Breast epithelium (tissue), 4 donors: ENCODE measurements at regions not wholly inside any gene's neighbourhood (a gene's known extent, or its start where the extent isn't known, plus 50 kb on each side); places are given as distances from the start of the nearest gene placed in this dataset.

Experiments
- DNase-seq, 2 donors: peaks; one replicate each; pipeline ENCODE4 v3.0.0-alpha.2; 2019; ENCODE audit warnings: low spot score in 2 of 2
- H3K27ac ChIP-seq, 2 donors: fragments of 200-600 bp; sonication (generic) in 1 of 2; one replicate each; pipeline ENCODE4 v1.5.1; 2016 to 2019; ENCODE audit warnings: mild to moderate bottlenecking in 1 of 2
- H3K27me3 ChIP-seq, 2 donors: fragments of 200-600 bp; sonication (generic) in 1 of 2; one replicate each; pipeline versions ENCODE4 v1.5.1 to v1.6.0; 2017 to 2019; ENCODE audit warnings: control low read depth in 1 of 2, mild to moderate bottlenecking in 1 of 2
- H3K36me3 ChIP-seq: fragments of 200-600 bp; one replicate; pipeline ENCODE4 v1.5.1; 2019
- H3K4me1 ChIP-seq, 2 donors: fragments of 200-600 bp; sonication (generic); one replicate each; pipeline ENCODE4 v1.5.1; 2016 to 2019; ENCODE audit warnings: control low read depth in 1 of 2
- H3K4me3 ChIP-seq, 3 donors: fragments of 200-600 bp; sonication (generic); 1 replicate in 2 of 3; 2 replicates in 1 of 3; pipeline ENCODE4 v1.5.1; 2016 to 2019; ENCODE audit warnings: mild to moderate bottlenecking in 3 of 3, moderate library complexity in 2 of 3
- H3K9me3 ChIP-seq, 2 donors: fragments of 200-600 bp; sonication (generic) in 1 of 2; one replicate each; pipeline ENCODE4 v1.5.1; 2016 to 2019; ENCODE audit warnings: control low read depth in 1 of 2
- POLR2A ChIP-seq: fragments of 450-650 bp; IDR thresholded peaks from one replicate; pipeline ENCODE4 v1.6.1; 2016; ENCODE audit warnings: antibody characterized with exemption, mild to moderate bottlenecking, moderate library complexity
- POLR2AphosphoS5 ChIP-seq, 3 donors: sonication (generic); formaldehyde crosslinking; IDR thresholded peaks; one replicate each; pipeline ENCODE4 v1.6.1; 2017; ENCODE audit warnings: antibody characterized with exemption in 3 of 3
- intact Hi-C: fragments of 100-400 bp; cut with DNase I; formaldehyde crosslinking; loops from one replicate; pipeline ENCODE4 v1.15.1; 2023; ENCODE audit warnings: low total_unique reads
- TF ChIP-seq, protein P1 (sequence below), 3 donors: fragments of 450-650 bp; IDR thresholded peaks; one replicate each; pipeline ENCODE4 v1.5.1; 2016 to 2017; ENCODE audit warnings: antibody characterized with exemption in 3 of 3, mild to moderate bottlenecking in 3 of 3, moderate library complexity in 3 of 3

DNA sequence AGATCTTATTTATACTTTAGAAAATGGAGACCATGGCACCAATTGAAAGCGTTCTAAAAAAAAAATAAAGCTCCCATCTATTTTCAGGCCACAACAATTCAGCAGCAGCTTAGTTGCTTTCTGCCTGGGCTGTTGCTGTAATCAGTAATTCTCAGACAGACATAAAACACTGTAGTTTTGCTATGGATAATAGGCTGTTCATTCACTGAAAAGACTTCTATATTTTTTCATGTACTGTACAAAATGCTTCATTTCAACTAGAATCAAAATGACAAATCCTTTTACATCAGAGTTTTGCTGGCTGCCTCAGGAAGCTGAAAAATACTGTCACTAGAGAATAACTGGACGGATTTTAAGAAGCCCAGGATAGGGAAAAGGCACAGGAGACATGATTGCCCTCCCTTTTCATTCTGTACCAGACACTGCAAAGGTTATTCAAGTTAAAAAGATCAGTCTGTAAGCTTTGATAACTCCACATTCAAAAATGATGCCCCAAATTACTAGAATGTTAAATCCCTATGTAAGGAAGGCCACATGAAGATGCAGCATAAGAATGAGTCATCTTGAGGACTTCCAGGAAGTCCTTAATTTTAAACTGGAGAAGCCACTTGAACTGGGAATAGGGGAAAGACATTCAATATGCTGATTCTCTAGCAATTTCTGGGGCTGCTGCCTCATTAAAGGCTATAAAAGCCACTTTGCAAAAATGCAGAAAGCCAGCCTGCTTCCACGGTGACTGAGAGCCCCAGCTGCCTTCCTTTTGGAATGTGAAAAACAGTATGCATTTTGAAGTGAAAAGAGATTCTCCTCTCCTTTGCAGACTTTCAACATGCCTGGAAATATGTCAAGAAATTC, 403.2 kb upstream of the RASGEF1B start:
- Histone ChIP-seq H3K4me1 (no peaks in the 10 kb centered on the region), H3K27me3 (no peaks in the 10 kb centered on the region), H3K36me3 (no peaks in the 10 kb centered on the region), H3K9me3 (peaks cover 0 to 4% of the 10 kb centered on the region in 2 donors), H3K4me3 (no peak overlapping the region), H3K27ac (no peak overlapping the region)
- TF ChIP-seq POLR2A (no peak), POLR2AphosphoS5 (IDR thresholded peaks at IDR 0.05) (no peak)
- TF ChIP-seq, protein P1, sequence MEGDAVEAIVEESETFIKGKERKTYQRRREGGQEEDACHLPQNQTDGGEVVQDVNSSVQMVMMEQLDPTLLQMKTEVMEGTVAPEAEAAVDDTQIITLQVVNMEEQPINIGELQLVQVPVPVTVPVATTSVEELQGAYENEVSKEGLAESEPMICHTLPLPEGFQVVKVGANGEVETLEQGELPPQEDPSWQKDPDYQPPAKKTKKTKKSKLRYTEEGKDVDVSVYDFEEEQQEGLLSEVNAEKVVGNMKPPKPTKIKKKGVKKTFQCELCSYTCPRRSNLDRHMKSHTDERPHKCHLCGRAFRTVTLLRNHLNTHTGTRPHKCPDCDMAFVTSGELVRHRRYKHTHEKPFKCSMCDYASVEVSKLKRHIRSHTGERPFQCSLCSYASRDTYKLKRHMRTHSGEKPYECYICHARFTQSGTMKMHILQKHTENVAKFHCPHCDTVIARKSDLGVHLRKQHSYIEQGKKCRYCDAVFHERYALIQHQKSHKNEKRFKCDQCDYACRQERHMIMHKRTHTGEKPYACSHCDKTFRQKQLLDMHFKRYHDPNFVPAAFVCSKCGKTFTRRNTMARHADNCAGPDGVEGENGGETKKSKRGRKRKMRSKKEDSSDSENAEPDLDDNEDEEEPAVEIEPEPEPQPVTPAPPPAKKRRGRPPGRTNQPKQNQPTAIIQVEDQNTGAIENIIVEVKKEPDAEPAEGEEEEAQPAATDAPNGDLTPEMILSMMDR (IDR thresholded peaks at IDR 0.05), result no peak
- intact Hi-C loops, result no loop called here
- DNase-seq, result no peak

DNA sequence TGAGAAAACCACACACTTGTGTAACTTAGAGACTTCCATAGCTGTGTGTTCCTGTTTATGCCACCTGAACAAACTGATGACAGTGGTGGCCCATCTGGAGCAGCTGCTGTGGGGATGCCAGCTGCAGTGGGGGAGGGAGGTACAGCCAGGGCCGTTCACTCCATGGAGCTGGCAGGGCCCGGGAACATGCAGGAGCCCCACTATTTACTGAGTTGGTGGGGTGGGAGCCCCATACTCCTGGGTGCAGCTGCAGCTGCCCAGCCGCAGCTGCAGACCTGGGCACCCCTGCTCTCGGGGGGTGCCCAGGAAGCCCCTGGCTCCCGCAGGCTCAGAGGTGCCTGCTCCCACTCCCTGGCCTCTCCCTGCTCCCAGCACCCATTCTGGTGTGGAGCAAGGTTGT, 398.6 kb upstream of the RASGEF1B start:
- Histone ChIP-seq H3K9me3 (peaks cover 4 to 10% of the 10 kb centered on the region in 2 donors), H3K27ac (no peak overlapping the region), H3K4me3 (no peak overlapping the region), H3K27me3 (no peaks in the 10 kb centered on the region), H3K4me1 (no peaks in the 10 kb centered on the region), H3K36me3 (no peaks in the 10 kb centered on the region)
- TF ChIP-seq POLR2A, result no peak
- TF ChIP-seq, protein P1 (IDR thresholded peaks at IDR 0.05), result no peak
- TF ChIP-seq POLR2AphosphoS5 (IDR thresholded peaks at IDR 0.05), result no peak
- intact Hi-C loops, result no loop called here
- DNase-seq, result no peak

DNA sequence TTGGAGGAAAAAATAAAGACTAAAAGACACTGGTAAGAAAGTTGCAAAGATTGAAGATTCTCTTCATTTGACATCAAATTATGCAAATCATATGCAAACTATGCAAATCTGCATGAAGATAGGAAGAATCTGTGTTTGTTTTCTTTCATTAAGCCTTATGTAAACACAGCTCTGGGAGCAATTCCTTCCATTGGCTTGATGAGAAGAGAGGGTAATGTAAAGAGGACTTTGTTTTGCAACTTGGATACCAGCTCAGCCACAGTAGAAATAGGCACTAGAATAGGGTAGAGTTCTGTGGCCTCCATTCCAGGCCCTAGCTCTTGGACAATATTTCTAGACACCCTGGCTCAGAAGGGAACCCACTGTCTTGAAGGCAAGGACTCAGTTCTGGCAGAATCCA, 388.4 kb upstream of the RASGEF1B start:
- Histone ChIP-seq H3K27ac (no peak overlapping the region), H3K9me3 (peaks cover 0 to 5% of the 10 kb centered on the region in 2 donors), H3K36me3 (no peaks in the 10 kb centered on the region), H3K4me1 (no peaks in the 10 kb centered on the region), H3K27me3 (no peaks in the 10 kb centered on the region), H3K4me3 (no peak overlapping the region)
- no peak for DNase-seq
- TF ChIP-seq, protein P1 (IDR thresholded peaks at IDR 0.05), result no peak
- TF ChIP-seq POLR2A (no peak), POLR2AphosphoS5 (IDR thresholded peaks at IDR 0.05) (no peak)
- intact Hi-C loops, result no loop called here

DNA sequence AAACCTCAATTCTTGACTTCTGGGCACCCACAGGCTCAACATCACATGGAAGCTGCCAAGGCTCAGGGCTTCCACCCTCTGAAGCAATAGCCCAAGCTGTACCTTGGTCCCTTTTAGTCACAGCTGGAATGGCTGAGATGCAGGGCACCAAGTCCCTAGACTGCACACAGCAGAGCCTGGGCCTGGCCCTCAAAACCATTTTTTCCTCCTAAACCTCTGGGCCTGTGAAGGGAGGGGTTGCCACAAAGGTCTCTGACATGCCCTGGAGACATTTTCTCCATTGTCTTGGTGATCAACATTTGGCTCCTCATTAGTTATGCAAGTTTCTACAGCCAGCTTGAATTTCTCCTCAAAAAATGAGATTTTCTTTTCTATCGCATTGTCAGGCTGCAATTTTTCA, 382.7 kb upstream of the RASGEF1B start:
- H3K4me1 ChIP-seq, result no peaks in the 10 kb centered on the region
- H3K27ac ChIP-seq, result no peak overlapping the region
- no peaks in the 10 kb centered on the region for H3K36me3 ChIP-seq
- peaks cover 9 to 17% of the 10 kb centered on the region in 2 donors for H3K9me3 ChIP-seq
- TF ChIP-seq, protein P1 (IDR thresholded peaks at IDR 0.05), result no peak
- TF ChIP-seq POLR2AphosphoS5 (IDR thresholded peaks at IDR 0.05), result no peak
- no peak for TF ChIP-seq POLR2A
- no peak overlapping the region for H3K4me3 ChIP-seq
- intact Hi-C loops, result no loop called here
- H3K27me3 ChIP-seq, result no peaks in the 10 kb centered on the region
- no peak for DNase-seq

DNA sequence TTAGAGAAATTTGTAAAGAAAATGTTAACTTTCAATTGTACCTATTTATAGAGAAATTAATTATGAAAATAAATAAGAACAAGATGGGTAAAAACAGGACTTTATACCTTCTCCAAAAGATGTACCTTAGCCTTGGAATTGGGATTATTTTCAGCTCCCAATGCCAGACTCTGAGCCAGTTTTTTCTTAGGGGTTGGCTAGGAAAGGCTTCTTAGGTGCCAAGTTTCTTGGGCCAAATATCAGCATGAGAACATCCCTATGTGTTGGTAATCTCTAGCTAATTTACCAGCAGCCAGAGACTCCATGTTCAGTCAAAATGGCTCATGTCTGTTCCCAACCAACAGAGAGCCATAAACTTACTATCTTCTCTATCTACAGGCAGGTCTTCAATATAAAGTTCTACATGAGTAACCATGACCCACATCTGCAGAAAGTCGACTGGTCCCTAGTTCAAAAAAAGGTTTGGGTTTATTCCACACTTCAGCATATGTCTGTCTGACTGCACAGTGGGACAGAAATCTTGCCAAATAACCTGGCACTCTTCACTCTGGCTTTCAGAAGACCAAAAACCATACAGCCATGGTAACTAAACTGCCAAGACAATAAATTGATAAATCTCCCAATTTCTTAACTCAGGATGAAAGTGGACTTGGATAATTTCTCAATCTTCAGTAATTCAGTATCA, 380.5 kb upstream of the RASGEF1B start:
- Histone ChIP-seq H3K27ac (no peak overlapping the region), H3K4me3 (no peak overlapping the region), H3K9me3 (peaks cover 9 to 17% of the 10 kb centered on the region in 2 donors), H3K4me1 (no peaks in the 10 kb centered on the region), H3K36me3 (no peaks in the 10 kb centered on the region), H3K27me3 (no peaks in the 10 kb centered on the region)
- no peak for DNase-seq
- intact Hi-C loops, result no loop called here
- no peak for TF ChIP-seq POLR2A
- TF ChIP-seq, protein P1 (IDR thresholded peaks at IDR 0.05), result no peak
- TF ChIP-seq POLR2AphosphoS5 (IDR thresholded peaks at IDR 0.05), result no peak
